Lung microvascular endothelial cell (primary cell): ENCODE measurements at regions not wholly inside any gene's neighbourhood (a gene's known extent, or its start where the extent isn't known, plus 50 kb on each side); places are given as distances from the start of the nearest gene placed in this dataset.

Source experiments
- DNase-seq, 2 donors: peaks; one replicate each; pipeline versions ENCODE4 v3.0.0 to v3.0.0-alpha.2; 2010; ENCODE audit warnings: low read depth in 2 of 2

DNA sequence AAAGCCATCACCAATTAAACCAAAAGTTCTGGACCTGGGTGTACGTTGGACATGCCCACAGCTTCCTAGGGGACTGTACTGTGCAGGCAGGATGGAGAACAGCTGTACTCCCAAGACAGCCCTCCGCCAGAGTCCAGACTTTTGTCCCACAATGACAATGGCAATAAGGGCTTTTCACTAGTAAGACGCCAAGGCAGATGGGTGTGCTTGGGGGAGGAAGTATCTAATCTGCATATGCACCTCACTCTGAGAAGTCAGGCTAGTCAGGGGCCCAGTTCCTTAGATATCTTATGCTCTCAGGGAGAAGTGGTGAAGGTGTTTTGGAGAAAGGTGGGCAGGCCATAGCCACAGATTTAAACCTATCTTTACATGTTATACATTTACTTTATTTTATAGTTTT, 85.1 kb upstream of the USP47 start:
- no peak for DNase-seq

DNA sequence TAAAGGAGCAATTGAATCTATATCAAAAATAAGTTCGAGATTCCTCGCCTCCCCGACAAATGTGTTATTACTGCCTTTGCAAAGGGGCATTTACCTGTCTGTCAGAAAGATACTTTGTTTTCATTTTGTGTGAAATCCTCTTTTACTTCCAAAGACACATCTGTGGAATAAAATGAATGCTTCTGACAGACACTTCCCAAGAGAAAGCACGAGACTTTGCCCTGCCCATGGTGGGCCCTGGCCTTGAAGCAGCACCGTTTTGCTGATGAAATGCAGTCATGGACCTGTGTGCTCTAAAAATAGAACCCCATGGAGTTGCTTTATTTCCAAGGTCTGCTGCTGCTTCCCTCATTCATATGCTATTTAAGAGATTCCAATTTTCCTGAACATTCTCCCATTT, 85.9 kb upstream of the USP47 start:
- DNase-seq: no peak

DNA sequence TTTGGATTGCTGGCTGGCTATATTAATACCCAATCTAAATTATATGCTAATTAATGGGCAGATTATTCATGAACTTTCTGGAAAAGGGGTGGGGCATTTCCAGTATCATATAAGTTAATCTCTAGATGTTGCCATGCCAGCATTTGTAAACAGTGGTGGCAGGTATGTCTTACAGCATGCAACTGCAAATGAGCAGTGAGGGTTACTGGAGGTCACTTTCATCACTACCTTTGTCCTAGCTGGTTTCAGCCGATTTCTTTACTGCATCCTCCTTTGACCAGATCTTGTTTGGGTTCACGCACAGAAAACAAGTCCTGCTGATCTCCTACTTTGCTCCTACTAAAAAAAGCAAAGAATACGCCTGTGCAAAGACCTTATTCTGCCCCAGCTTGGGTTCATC, 89.1 kb upstream of the USP47 start:
- DNase-seq: no peak

DNA sequence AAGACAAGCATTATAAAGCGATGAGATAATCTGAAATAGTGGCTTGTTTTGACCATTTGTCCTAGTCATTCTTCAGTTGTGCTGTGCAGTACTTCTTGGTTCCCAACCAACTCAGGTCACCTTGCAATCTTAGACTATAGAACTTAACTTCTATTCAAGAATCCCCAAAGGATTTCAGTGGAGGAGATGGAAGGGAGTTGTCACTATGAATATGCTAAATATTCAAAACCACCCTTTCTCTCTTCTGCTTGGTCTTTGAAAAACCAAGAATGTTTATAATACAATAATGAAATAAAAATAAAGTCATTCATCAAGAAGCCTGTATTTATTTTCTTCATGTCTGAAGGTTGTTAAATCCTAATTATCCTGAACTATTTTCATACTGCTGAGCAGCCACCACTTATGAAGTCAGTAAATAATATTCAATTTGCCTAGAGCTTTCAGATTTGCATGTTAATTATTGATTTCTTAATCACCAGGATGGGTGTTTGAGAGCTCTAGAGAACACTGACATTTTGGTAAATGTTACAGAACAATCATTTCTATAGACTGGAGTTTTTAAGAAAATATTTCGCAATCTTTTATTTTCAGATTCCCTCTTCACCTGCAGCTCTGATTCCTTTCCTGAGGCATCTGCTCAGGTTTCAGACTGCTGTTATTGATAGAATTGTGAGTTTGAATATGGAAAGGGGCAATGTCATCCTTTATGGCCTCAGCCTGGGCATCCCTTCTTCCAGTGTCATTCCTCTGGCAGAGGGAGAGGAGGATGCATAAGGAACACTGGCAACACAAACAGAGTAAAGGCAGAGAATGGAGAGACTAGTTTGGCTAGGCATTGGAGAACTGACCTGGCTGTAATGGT, 91.5 kb upstream of the USP47 start:
- no peak for DNase-seq

DNA sequence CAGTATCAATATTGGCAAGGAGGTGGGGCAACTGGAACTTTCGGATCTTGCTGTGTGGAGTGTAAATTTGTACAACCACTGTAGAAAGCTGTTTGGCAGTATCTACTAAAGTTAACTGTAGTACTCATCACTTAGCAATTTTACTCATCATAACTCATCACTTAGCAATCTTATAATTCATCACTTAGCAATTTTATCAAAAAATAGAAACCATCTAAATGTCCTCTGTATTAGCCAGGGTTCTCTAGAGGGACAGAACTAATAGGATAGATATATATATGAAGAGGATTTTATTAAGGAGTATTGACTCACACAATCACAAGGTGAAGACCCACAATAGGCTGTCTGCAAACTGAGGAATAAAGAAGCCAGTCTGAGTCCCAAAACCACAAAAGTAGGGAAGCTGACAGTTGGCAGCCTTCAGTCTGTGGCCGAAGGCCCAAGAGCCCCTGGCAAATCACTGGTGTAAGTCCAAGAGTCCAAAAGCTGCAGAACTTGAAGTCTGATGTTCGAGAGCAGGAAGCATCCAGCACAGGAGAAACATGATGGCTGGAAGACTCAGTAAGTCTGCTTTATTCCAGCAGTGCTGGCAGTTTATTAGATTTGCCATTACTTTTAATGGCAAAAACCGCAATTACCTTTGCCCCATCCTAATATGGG, 92.9 kb upstream of the USP47 start:
- DNase-seq: no peak

DNA sequence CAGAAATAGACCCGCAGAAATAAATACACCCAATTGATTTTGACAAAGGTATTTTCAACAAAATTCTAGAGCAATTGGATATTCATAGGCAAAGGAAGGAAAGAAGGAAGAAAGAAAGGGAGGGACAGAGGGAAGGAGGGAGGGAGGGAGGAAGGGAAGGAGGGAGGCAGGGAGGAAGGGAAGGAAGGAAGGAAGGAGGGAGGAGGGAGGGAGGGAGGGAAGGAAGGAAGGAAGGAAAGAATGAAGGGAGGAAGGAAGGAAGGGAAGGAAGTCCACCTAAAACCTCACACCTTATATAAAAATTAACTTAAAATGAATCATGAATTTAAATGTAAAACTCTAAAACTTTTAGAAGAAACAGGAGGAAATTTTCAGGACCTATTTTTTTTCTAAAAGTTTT, 94.2 kb upstream of the USP47 start:
- DNase-seq: no peak

DNA sequence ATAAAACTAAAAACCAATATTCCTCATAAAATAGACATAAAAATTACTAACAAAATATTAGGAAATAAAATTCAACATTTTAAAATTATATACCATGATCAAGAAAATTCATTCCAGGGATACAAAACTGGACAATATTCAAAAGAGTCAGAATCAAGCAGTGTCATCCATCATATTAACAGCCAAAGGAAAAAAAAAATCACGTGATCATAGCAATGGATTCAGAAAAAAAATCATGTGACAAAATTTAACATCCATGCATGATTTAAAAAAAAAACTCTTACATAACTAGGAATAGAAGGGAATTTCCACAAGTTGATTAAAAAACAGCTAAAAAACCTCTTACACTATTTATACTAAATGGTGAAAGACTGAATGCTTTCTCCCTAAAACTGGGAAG, 95.3 kb upstream of the USP47 start:
- DNase-seq: no peak

DNA sequence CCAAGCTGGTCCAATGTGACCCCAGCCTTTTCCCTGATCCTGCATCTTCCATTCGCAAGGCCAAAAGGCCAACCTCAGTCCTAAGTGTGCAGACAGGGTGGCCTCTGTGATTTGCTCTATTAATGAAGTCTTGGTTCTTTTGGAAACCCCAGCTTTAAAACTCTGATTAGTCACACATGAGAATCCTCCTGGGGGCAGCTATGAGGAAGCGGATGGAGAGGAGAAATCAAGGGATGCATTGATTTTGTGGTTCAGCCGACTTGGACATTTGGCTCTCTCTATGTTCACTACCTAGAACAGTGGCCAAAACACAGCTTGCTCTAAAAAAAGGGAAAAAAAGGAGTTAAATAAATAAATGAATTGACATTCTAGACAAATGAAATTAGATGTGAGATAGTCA, 98.6 kb upstream of the USP47 start:
- no peak for DNase-seq

DNA sequence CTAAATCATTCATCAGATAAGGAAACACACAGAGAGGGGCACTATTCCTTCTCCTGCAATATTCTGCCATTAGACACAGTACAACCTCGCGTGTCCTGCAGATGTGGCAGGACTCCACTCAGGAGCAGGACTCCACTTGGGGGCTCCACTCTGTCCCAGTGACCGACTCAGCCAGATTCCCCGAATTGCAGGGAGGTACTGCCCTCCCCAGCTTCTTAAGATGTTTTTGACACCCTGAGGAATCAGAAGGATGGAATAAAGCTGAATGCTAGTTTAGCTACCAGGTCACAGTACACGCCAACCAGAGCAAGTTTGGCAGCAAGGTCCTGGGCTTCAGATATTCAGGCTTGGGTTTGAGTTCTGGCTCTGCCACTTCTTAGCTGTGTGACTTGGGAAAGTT, 99.3 kb upstream of the USP47 start:
- DNase-seq: no peak

DNA sequence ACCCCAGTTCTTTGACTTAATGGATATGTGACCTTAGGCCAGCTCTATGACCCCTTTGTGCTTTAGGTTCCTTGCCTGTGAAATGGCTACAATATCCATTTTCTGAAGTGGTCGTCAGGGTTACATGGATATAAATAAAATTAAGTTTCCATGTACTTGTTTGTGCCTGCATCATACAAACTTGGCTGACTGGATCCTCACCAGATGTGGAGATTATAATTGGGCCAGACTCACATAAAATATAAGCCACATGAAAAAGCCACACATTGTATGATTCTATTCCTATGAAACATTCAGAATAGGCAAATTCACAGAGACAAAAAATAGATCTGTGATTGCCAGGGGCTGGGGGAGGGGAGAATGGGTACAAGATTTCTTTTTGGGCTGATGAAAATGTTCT, 100.9 kb upstream of the USP47 start:
- DNase-seq: no peak

DNA sequence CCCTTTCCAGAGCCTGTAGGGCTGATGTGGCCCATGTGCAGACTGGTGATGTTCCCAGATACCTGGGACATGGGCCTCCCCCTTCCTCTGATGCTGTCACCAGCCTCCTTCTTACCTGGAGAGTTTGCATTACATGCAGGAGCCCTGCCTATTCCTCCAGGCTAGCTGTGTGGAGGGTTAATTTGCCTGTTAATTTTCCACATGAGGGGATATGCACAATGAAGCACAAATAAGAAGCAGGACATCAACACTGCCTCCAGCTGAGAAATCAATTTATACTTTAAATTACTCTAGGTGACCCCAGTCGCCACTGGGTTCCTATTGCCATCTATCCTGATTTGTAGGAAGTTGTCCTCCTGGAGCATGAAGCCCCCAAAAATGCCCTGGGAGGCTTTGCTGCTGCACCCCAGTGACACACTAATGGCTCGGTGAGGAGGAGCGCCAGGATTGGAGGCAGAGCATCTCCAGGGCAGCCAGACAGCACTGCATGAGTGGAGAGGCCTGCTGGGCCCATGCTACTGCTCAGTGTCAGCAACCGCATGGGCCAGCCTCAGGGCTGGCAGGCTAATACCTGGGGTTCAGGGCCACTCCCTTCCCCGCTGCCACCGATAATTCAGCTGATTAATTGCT, 101.6 kb upstream of the USP47 start:
- DNase-seq: no peak

DNA sequence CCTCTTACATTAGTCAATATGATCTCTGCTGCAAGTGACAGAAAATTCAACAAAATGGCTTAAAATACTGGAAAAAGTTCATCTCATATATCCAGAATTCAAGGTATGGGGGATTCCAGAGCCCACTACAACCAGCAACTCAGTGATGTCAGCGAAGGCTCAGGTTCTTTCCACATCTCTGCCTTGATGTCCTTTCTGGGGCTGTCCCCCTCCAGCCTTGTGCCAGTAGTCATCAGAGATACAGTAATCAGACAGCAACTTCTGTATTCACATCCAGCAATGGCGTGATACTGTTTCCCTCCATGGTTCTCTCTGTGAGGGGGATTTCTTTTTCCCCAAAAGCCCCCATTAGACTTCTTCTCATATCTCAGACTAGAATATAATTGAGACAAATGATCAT, 103.4 kb upstream of the USP47 start:
- DNase-seq: no peak

DNA sequence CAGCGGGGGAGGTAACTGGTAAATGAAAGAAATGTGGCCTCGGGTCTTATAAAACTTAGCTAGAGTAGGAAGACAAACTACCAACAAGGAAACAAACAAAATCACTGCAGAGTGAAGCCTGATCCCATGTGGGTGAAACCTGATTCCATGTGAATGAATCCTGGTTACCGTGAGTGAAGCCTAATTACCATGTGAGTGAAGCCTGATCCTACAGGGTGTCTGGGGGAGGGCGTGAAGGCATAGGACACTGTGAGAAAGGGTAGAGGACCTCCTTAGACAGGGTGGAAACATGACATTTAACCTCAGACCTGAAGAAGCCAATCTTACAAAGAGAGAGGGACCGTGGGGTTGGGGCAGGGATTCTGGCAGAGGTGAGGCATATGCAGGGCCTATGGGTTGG, 106.2 kb upstream of the USP47 start:
- no peak for DNase-seq

DNA sequence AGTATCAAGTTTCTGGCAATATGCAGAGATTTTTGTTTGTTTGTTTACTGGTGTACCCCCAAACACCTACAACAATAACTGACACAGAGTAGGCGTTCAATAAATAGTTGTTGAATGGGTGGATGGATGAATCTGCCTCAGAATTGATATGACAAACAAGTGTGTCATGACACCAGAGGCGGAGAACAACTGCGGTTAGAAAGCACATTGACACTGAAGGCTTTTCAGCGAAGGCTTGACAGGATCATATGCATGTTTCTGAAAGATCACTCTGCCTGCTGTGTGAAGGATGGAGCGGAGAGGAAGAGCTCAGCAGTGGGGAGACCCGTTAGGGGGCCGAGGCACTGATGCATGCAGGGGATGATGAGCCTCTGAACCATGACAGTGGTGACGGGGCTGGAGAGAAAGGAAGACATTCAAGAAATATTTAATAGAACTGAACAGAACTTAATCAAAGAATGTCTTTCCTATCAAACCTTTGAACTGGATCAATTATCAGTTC, 108.5 kb upstream of the USP47 start:
- DNase-seq: no peak

DNA sequence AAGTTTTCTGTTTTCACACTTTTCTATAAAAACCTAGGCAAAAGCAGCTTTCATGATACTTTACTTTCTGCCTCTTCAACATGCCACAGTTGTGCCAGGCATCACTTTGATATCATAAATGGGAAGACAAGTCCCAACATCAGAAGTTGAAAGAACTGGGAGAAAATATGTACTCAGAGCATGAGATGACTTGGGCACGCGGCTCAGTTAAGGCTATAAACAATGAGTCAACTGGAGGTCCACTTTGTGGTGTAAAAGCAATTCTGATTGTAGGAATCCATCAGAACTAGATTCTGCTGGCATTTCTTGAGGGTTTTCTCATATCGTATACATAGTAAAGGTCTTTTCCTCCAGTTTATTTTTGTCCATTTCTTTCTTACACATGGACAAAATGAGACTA, 109.7 kb upstream of the USP47 start:
- no peak for DNase-seq

DNA sequence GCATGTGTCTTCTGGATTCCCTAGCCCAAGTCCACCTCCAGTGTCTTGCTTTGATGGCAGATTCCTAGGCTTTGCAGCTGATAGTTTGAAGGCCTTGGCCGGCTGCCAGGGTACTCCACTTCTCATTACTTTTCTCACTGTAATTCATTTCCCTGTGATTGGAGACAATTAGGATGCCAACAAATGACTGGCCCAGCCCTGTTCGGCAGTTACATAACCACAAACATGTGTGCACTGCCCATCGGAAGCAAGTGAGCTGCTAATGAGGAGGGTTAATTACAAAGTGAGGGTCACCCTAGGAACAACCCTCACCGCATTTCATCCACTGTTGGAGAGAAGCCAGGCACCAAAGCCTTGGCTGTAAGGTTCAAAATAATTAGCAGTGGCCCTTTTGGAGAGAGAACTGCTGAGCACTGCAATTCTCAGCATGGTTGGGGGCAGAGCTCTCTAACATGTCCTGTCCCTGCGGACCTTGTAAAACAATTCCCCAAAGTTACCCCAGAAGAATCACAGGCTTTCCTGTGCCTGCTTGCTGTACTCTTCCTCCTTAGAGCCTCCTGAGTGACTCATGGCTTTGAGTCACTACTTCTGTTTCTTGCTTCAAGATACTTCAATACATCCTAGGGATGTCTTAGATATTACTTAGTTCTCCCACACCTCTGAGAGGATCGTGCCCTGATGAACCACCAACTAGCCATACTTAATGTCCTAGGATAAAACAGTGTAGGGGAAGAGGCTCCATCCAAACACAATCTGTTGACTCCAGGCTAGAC, 109.7 kb upstream of the GALNT18 start:
- peak in 1 of 2 donors; percentile 42 for DNase-seq

DNA sequence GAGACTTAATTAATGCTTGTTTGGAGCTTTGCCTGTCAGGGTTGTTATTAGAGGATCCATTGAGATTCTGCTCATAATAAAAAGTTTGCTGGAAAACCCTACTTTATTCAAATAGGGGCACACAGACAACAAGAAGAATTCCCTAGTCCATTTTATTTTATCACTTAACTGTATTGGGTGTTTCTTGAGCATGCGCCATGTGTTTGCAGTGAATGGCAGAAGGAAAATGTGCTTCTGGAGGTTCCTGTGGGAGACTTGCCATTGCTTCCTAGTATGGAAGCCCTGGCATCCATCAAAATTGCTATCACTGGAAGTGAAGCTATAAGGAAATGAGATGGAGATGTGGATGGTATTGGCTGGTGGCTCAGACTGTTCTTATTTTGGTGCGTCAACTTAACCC, 106.6 kb upstream of the GALNT18 start:
- DNase-seq: no peak

DNA sequence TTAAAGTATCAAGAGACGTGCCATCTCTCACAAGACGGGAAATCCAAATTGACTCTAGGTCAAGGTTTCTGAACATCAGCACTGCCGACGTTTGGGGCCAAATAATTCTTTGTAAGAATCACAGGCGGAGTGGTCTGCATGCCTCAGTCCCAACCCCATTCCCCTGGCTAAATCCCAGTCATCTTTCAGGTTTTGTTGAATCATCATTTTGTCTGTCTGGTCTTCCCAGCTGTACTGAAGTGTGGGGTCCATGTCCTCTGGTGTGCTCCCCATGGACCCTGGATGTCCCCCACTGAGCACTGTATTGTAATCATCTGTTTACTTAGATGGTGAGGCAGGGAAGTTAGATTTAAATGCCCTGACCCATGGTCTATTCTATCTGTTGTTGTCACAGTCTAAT, 103.6 kb upstream of the GALNT18 start:
- no peak for DNase-seq

DNA sequence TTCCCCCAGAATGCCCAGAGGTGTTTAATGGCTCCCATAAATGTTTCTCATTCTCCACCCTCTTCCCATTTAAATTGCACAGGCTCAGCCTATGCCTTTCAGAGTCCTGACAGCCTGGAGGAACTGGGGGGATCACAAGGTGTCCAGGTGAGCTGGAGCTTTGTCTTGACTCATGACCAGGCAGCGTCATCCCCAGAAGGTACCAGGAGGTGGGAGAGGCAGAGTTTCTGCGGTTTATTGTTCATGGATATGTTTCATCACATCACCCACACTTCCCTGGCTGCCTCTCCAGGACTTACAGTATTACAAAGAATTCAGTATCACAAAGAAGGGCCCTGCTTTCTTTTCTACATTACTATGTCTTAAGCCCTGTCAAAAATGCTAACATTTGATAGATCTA, 103.2 kb upstream of the GALNT18 start:
- DNase-seq: no peak

DNA sequence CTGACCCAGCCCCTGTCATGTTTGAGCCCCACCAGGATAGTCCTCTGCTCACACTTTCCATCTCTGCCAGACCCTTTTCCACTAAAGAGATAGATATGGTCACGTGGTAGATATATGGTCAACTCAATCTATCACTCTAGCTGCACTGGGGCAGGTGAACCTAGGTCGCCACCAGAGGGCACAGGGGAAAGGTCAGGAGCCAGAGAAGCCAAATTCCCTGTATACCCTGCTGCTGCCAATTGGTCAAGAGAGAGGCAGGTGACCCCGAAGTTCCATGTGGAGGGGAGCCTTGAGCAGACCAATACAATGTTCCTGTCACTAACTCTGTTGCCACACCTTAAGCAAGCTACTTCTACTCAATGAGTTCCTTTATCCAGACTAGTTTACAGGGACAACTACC, 101.1 kb upstream of the GALNT18 start:
- DNase-seq: no peak

DNA sequence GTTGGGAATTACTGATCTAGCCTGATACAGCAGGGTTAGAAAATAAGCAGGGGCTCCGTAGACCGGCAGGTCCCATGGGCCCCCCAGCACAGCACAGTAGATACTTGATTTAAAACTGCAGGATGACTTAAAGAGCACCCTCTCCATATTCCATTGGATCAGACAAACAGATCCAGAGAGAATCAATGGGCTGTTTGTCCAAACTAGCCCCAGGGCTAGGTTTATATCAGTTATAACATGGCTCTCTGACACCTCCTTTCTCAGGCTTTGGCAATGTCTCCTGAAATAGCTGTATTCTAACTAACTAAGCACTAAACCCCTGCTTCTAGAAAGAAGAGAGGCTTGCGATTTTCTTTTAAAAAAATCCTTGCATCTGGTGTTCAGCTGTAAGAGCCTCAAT, 100.4 kb upstream of the GALNT18 start:
- DNase-seq: no peak

DNA sequence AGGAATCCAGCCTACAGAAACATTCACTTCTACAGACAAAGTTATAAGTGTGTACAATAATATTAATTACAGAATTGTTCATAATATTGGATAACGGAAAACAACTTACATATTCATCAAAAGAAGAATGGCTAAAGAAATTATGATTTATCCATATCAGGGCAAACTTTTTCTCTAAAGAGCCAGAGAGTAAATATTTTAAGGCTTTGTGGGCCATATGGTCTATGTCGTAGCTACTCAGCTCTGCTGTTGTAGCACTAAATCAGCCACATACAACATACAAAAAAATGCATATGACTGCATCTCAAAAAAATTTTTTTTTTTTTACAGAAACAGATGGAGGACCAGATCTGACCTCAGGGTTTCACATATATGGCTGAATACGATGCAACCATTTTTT, 96.7 kb upstream of the GALNT18 start:
- DNase-seq: no peak
